ENCODE measurements at regions not wholly inside any gene's neighbourhood (a gene's known extent, or its start where the extent isn't known, plus 50 kb on each side); places are given as distances from the start of the nearest gene placed in this dataset.

DNA sequence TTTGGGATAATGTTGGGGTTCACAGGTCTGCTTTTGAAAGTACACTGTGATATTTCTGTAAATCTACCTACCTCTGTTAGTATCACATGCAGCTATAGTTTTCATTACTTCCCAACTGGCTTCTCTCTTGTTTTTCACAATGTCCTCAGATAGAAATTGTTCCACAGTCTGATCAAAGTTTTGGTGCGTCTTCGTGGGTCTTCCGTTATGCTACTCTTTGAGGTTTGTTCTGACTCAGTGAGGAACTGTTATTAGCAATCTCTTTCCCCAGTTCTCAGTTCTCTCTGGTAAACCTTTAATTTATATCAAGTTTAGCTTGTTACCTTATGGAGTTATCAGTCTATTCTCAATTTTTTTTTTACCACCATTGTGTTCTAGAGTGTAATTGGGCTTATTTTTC, 2061.2 kb upstream of the CDH9 start:
- H3K4me3 ChIP-seq, result no peak overlapping the region
- no peak for DNase-seq
- H3K27me3 ChIP-seq, result no peaks in the 10 kb centered on the region
- H3K9me3 ChIP-seq, result no peaks in the 10 kb centered on the region; the same call in 1 of the 2 replicates
- no peaks in the 10 kb centered on the region for H3K36me3 ChIP-seq

DNA sequence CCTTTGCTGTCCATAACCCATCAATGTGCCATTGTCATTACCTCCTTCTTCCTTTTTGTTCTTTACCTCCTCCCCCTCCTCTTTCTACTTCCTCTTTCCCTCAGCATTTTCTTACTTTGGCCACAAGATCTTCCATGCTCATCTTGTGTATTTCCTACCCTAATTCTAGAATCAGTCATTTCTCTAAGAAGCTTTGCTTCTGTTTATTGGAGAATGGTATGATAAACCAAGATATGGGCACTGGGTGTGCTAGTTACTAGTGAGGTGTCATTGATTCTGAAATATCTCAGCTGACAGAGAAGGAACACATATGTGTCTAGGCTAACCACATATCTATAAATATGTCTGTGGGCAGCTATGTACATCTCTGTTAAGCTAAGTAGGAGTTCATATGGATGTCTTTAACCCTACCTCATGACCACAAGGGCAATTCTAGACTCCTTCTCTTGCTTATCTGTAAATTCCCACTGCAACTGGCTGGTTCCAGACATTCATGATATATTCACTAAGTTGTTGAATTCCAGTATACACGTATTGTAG, 2051.3 kb upstream of the CDH9 start:
- DNase-seq, result no peak
- Histone ChIP-seq H3K27me3 (no peaks in the 10 kb centered on the region), H3K9me3 (no peaks in the 10 kb centered on the region), H3K36me3 (no peaks in the 10 kb centered on the region), H3K4me3 (no peak overlapping the region)

- Histone ChIP-seq H3K9me3 (no peaks in the 10 kb centered on the region), H3K27me3 (no peaks in the 10 kb centered on the region), H3K36me3 (no peaks in the 10 kb centered on the region), H3K4me3 (no peak overlapping the region)
- no peak for DNase-seq
Measured at GRCh38 chr5:29085142-29085541, 2046.8 kb upstream of the CDH9 start.

GRCh38 chr5:29079771-29080170, 2041.4 kb upstream of the CDH9 start:
- H3K27me3 ChIP-seq, result no peaks in the 10 kb centered on the region
- H3K4me3 ChIP-seq, result no peak overlapping the region
- peak; percentile 5 for DNase-seq
- H3K36me3 ChIP-seq, result no peaks in the 10 kb centered on the region
- H3K9me3 ChIP-seq, result no peaks in the 10 kb centered on the region

DNA sequence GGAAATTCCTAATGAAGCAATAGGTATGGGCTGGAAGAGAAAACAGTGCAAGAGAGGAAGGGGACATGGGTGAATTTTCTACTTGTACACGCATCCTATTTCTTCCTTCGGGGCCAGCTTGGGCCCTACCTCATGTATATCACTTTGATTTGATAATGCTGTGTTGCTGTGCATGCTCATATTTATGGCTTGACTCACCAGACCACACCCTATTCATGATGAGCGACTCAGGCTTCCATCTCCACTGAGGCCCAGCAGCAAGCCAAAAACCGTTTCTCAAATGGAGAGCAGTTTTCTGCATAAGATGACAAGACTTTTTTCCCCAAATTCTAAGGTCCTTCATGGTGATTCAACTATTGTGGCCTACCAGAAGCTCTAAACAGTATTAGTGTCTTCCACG, 2039.1 kb upstream of the CDH9 start:
- Histone ChIP-seq H3K36me3 (no peaks in the 10 kb centered on the region), H3K27me3 (no peaks in the 10 kb centered on the region), H3K9me3 (no peaks in the 10 kb centered on the region), H3K4me3 (no peak overlapping the region)
- peak; percentile 55 for DNase-seq

GRCh38 chr5:29069104-29069402, 2030.7 kb upstream of the CDH9 start:
- Histone ChIP-seq H3K27me3 (no peaks in the 10 kb centered on the region), H3K4me3 (no peak overlapping the region), H3K36me3 (no peaks in the 10 kb centered on the region), H3K9me3 (no peaks in the 10 kb centered on the region)
- no peak for DNase-seq

GRCh38 chr5:29061381-29061780, 2023.0 kb upstream of the CDH9 start:
- Histone ChIP-seq H3K27me3 (no peaks in the 10 kb centered on the region), H3K9me3 (no peaks in the 10 kb centered on the region), H3K4me3 (no peak overlapping the region), H3K36me3 (no peaks in the 10 kb centered on the region)
- no peak for DNase-seq

DNA sequence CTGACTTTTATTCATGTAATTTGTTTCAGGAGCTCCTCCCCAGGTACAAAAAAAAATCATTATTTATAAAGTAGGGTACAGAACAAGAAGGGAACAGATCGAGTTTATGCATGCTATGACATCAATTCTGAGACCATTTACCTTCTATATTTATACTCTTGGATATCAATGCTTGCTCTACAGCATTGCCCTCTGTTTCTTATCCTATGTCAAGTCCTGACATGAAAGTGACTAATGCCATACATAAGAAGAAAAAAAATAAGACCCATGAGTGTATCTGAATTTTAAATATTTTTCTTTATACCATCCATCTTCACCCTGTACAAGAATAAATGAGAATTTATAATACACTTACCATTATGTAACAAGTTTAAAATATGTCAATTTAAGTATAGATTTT, 2016.3 kb upstream of the CDH9 start:
- H3K27me3 ChIP-seq, result no peaks in the 10 kb centered on the region

DNA sequence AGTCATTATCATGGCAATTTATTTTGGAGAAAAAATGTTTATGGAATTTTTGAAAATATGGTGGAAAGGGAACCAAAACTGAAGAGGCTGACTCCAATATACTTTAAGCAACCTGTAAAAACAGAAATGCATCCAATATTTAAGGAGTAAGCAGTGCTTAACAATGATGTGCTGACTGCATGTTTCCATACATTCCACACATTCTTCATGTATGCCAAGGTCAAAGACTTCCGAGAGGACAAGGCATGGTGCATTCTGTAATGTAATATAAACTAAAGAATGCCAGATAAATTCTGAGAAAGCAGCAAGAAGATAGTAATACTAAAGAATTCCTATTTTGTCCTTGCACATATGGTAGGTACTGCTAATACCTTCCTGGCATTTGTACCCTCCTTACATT, 2015.9 kb upstream of the CDH9 start:
- no peaks in the 10 kb centered on the region for H3K36me3 ChIP-seq

More for the DNA sequence above, 2016.3 kb upstream of the CDH9 start:
- no peak for DNase-seq
- no peaks in the 10 kb centered on the region for H3K9me3 ChIP-seq
- H3K36me3 ChIP-seq, result no peaks in the 10 kb centered on the region
- H3K4me3 ChIP-seq, result no peak overlapping the region

GRCh38 chr5:29051509-29051908, 2013.1 kb upstream of the CDH9 start:
- H3K9me3 ChIP-seq, result no peaks in the 10 kb centered on the region
- H3K36me3 ChIP-seq, result no peaks in the 10 kb centered on the region
- H3K27me3 ChIP-seq, result no peaks in the 10 kb centered on the region
- no peak overlapping the region for H3K4me3 ChIP-seq
- no peak for DNase-seq

More for the DNA sequence above, 2015.9 kb upstream of the CDH9 start:
- Histone ChIP-seq H3K9me3 (no peaks in the 10 kb centered on the region), H3K4me3 (no peak overlapping the region), H3K27me3 (no peaks in the 10 kb centered on the region)
- no peak for DNase-seq

DNA sequence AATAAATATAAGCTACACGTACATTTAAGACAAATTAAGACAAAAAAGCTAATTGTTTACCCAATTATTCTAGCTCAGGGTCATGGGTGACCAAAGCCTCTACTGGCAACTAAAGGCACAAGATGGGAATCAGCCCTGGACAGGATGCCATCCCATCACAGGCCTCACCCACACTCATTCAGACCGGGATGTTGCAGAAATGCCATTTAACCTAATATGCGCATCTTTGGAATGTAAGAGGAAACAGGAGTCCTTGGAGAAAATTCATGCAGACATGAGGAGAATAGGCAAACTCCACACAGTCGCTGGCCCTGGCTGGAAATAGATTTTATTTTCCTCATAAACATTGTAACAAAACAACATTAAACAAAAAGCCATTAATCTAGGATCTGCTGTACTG, 2003.8 kb upstream of the CDH9 start:
- Histone ChIP-seq H3K36me3 (no peaks in the 10 kb centered on the region), H3K4me3 (no peak overlapping the region), H3K27me3 (no peaks in the 10 kb centered on the region), H3K9me3 (no peaks in the 10 kb centered on the region)
- no peak for DNase-seq

DNA sequence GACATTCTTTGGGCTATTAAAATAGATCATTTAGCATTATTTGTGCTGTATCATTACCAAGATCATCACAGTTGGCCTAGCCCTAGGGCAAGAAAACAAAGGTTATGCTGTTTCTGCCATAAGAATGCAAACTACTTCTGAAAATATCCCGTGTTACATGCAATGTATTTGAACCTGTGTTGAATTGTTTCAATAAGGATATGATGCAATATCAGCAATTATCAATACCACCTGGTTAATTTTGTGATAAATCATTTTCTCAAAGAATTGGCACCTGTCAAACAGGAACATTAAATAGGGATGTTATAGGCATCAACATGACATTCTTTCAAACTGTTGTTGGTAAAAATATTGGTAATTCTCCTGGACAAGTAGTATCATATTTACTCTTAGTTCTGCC, 2002.0 kb upstream of the CDH9 start:
- no peak for DNase-seq
- Histone ChIP-seq H3K4me3 (no peak overlapping the region), H3K9me3 (no peaks in the 10 kb centered on the region), H3K36me3 (no peaks in the 10 kb centered on the region), H3K27me3 (no peaks in the 10 kb centered on the region)

- H3K36me3 ChIP-seq, result no peaks in the 10 kb centered on the region
- DNase-seq, result no peak
- no peaks in the 10 kb centered on the region for H3K27me3 ChIP-seq
- H3K9me3 ChIP-seq, result no peaks in the 10 kb centered on the region
- no peak overlapping the region for H3K4me3 ChIP-seq
Measured at GRCh38 chr5:29039994-29040393, 2001.6 kb upstream of the CDH9 start.

DNA sequence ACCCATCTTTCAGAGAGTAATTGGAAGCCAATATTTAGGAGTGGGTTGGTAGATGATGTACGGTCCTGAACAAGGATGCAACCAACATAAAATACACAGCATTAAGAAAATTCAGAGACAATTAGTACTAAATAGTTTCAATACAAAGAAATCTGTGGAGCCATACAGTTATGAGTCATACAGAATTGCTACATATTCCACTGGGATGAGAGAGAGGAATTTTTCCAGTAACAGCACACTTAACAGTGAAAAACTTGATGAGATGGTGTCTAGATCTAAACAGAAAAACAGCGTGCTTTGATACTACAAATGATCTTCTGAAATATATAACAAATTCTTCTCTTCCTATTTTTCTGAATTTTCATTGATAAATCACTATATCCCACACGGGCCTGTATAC, 1999.3 kb upstream of the CDH9 start:
- Histone ChIP-seq H3K27me3 (no peaks in the 10 kb centered on the region), H3K4me3 (no peak overlapping the region), H3K9me3 (no peaks in the 10 kb centered on the region), H3K36me3 (no peaks in the 10 kb centered on the region)
- DNase-seq, result no peak

DNA sequence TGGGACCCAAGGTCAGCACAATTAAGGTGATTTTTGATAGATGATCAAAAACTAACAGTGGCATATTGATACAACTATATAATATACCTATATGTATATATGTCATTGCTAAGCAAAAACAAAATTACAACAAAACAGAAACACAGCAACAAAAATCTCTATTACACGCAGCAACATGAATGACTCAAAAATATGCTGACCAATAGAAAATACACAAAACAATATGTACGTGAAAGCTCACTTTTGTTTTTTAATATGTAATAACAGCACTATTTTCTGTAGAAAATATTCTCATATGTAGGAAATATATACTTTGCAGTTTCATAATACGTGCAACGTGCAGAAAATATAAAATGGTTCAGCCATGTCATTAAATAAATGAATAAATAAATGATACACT, 1985.7 kb upstream of the CDH9 start:
- no peak for DNase-seq
- Histone ChIP-seq H3K4me3 (no peak overlapping the region), H3K9me3 (no peaks in the 10 kb centered on the region), H3K27me3 (no peaks in the 10 kb centered on the region), H3K36me3 (no peaks in the 10 kb centered on the region)

DNA sequence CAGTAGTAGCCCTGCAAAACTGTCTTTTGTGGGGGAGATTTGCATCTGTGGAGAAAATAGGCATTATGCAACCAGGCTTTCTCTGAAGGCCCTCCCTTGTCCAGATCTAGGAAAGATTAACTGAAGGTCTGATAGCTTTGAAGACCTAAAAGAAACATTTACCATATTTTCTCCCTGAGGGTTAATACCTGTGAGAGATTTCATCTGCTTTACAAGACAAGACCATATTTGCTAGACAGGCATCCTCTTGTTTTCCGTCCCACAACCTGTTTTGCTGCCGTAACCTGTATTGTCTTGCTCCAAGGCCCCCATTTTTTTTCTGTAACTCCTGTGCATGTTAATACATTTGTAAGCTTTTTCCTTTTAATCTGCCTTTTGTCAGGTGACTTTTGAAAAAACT, 1985.2 kb upstream of the CDH9 start:
- H3K36me3 ChIP-seq, result no peaks in the 10 kb centered on the region
- no peaks in the 10 kb centered on the region for H3K9me3 ChIP-seq
- no peaks in the 10 kb centered on the region for H3K27me3 ChIP-seq
- no peak overlapping the region for H3K4me3 ChIP-seq
- DNase-seq, result no peak

DNA sequence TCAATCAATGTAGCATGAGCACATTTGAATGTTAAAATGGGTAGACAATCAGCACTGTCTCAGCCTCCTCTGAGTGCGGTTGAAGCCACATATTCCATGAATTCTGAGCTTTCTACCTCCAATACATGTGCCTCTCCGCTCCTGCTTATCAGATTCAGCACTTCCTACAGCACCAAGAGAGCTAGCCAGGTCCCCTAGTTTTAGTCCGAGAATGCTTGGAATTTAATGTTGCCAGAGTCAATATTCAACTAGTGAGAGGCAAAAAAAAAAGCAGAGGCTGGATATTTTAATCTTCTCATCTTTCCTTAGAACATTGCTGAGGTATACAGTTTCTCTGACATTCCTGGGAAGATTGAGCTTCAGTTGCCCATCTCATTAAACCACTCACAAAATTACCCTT, 1979.1 kb upstream of the CDH9 start:
- Histone ChIP-seq H3K27me3 (no peaks in the 10 kb centered on the region), H3K36me3 (no peaks in the 10 kb centered on the region), H3K4me3 (no peak overlapping the region), H3K9me3 (no peaks in the 10 kb centered on the region)
- DNase-seq, result no peak

GRCh38 chr5:29016067-29016466, 1977.7 kb upstream of the CDH9 start:
- no peak for DNase-seq
- H3K9me3 ChIP-seq, result no peaks in the 10 kb centered on the region
- H3K27me3 ChIP-seq, result no peaks in the 10 kb centered on the region
- H3K36me3 ChIP-seq, result no peaks in the 10 kb centered on the region
- H3K4me3 ChIP-seq, result no peak overlapping the region

DNA sequence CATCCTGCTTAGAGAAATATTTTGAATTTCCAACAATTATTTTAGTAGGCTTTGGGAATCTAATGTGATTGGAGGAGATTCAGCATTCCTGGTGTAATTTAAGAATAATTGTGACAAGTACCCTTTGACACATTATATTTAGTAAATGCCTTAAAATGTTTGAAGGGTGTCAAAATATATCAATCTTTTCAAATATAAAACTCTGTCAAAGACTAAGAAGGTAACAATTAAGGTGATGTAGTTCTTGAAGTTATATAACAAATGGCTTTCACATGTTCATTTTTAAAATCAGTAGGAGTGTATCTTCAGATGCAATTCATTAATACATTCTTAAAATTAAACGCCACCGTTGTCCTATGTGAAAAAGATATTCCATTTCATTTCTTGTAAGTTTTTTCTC, 1977.1 kb upstream of the CDH9 start:
- no peaks in the 10 kb centered on the region for H3K36me3 ChIP-seq
- no peaks in the 10 kb centered on the region for H3K9me3 ChIP-seq
- no peak overlapping the region for H3K4me3 ChIP-seq
- H3K27me3 ChIP-seq, result no peaks in the 10 kb centered on the region
- DNase-seq, result no peak

All from MG63 (cell line).